PC-3 (cell line): ENCODE measurements at regions not wholly inside any gene's neighbourhood (a gene's known extent, or its start where the extent isn't known, plus 50 kb on each side); places are given as distances from the start of the nearest gene placed in this dataset.

Experiments used
- ATAC-seq: fragments of 200-7000 bp; cut with Tn5 transposase; 2 replicates; pipeline ENCODE4 v1.9.1; 2020; ENCODE audit warnings: mild to moderate bottlenecking, moderate library complexity
- BruUV-seq: library from RNA; stranded (reverse); fragments of 400-500 nt; replicated peaks from 2 replicates; lab custom pipeline; 2021; lab: Mats Ljungman, UMichigan
- CTCF ChIA-PET: fragments of 300-600 bp; sonication (Branson Sonifier 250); formaldehyde crosslinking; loops from one replicate; lab custom pipeline; 2022; ENCODE audit warnings: antibody characterized with exemption; lab: Charles Lee
- POLR2A ChIA-PET: fragments of 300-600 bp; sonication (Branson Sonifier 250); formaldehyde crosslinking; loops from one replicate; lab custom pipeline; 2022; ENCODE audit warnings: antibody characterized with exemption; ENCODE audit not compliant: unreplicated experiment; lab: Charles Lee
- DNase-seq: peaks from one replicate; pipeline ENCODE4 v3.0.0-alpha.2; 2015
- H2AFZ ChIP-seq: fragments of 300-600 bp; sonication (generic); 2 replicates; pipeline ENCODE4 v1.6.0; 2016; ENCODE audit warnings: antibody characterized with exemption, low read length
- H3F3A ChIP-seq: fragments of 300-600 bp; sonication (generic); one replicate; pipeline ENCODE4 v1.6.0; 2017; ENCODE audit warnings: antibody characterized with exemption, low read length, control low read depth, mild to moderate bottlenecking; ENCODE audit not compliant: unreplicated experiment
- H3K27ac ChIP-seq: fragments of 300-600 bp; sonication (generic); 2 replicates; pipeline ENCODE4 v1.5.1; 2016; ENCODE audit warnings: mild to moderate bottlenecking, low read length
- H3K27me3 ChIP-seq: fragments of 300-600 bp; sonication (generic); 2 replicates; pipeline ENCODE4 v1.6.1; 2016; ENCODE audit warnings: low read length, mixed read lengths
- H3K36me3 ChIP-seq: fragments of 300-600 bp; sonication (generic); 2 replicates; pipeline ENCODE4 v1.6.1; 2016; ENCODE audit warnings: low read depth, mixed run types, low read length, mixed read lengths
- H3K4me1 ChIP-seq: fragments of 300-600 bp; sonication (generic); 2 replicates; pipeline ENCODE4 v1.5.1; 2016; ENCODE audit warnings: low read length; ENCODE audit not compliant: insufficient read depth
- H3K4me2 ChIP-seq: fragments of 300-600 bp; sonication (generic); 2 replicates; pipeline ENCODE4 v1.6.0; 2016; ENCODE audit warnings: low read length
- H3K4me3 ChIP-seq: fragments of 300-600 bp; sonication (generic); 2 replicates; pipeline ENCODE4 v1.5.1; 2016; ENCODE audit warnings: mild to moderate bottlenecking, low read length, mixed read lengths
- H3K79me2 ChIP-seq: fragments of 300-600 bp; sonication (generic); 2 replicates; pipeline ENCODE4 v1.6.1; 2017; ENCODE audit warnings: low read length, mixed read lengths
- H3K9ac ChIP-seq: fragments of 300-600 bp; sonication (generic); 2 replicates; pipeline ENCODE4 v1.6.0; 2016; ENCODE audit warnings: mild to moderate bottlenecking, low read length
- H3K9me2 ChIP-seq: fragments of 300-600 bp; sonication (generic); replicated peaks from 2 replicates; pipeline ENCODE4 v1.6.1; 2016; ENCODE audit warnings: mixed run types, low read length, mixed read lengths
- H3K9me3 ChIP-seq: fragments of 300-600 bp; sonication (generic); 2 replicates; pipeline ENCODE4 v1.6.1; 2016; ENCODE audit warnings: low read length, mixed read lengths
- H4K20me1 ChIP-seq: fragments of 300-600 bp; sonication (generic); 2 replicates; pipeline ENCODE4 v1.6.1; 2016; ENCODE audit warnings: low read length, mixed read lengths
- EZH2 ChIP-seq: fragments of 300-600 bp; sonication (generic); IDR thresholded peaks from one replicate; pipeline ENCODE4 v1.6.1; 2017; ENCODE audit warnings: antibody characterized with exemption, mild to moderate bottlenecking, low read length; ENCODE audit not compliant: unreplicated experiment
- EZH2phosphoT487 ChIP-seq: fragments of 300-600 bp; sonication (generic); IDR thresholded peaks from 2 replicates; pipeline ENCODE4 v1.6.1; 2018; ENCODE audit warnings: mild to moderate bottlenecking, antibody characterized with exemption, low read length, borderline replicate concordance
- intact Hi-C: fragments of 100-400 bp; cut with micrococcal nuclease; formaldehyde crosslinking; loops from 2 replicates; pipeline ENCODE4 v1.9.0; 2023
- TF ChIP-seq, protein P1 (sequence below): fragments of 300-600 bp; sonication (generic); conservative IDR thresholded peaks from 2 replicates; pipeline ENCODE4 v1.5.1; 2017; ENCODE audit warnings: antibody characterized with exemption, low read depth, mild to moderate bottlenecking, low read length

DNA sequence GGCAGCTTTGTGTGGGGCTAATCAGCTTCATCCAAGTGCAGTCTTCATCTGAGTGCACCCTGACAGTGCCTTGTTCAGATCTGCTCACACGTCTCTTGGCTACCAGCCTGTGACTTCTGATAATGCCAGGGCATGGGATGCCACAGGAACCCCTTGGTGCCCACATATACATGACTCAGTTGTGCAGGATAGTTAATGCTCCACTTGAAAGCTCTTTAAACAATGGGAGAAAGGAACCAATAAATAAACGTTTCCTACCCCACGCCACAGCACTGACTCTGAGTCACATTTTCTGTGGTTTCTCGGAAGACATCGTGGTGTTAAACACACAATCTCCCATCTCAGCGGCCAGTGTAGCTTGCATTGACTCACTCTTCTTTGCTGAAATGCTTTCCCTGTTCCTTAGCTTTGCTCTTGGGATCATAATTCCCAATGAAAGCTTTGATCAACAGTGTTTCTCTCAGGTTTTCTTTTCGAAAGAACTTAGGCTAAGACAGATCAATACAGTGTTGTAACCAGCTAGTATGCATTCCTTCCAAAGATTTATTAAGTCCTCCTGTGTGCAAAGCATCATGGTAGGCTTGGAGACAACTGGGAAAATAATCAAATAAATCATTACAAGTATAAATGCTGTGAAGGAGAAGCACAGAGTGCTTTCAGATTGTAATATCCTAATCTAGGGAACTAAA is 142.0 kb downstream of the COPS8 start:
- H3K79me2 ChIP-seq = no peaks in the 10 kb centered on the region
- H3K4me3 ChIP-seq = peak overlapping the region; percentile 12; the same call in 1 of the 2 replicates
- H3K9me3 ChIP-seq = no peaks in the 10 kb centered on the region
- no peak overlapping the region for H2AFZ ChIP-seq
- POLR2A ChIA-PET = no interaction called here
- H3K9ac ChIP-seq = peak overlapping the region; percentile 47
- H3K36me3 ChIP-seq = no peaks in the 10 kb centered on the region
- BruUV-seq = no TSS peak
- CTCF ChIA-PET = interaction anchor here (0.6 to 0.8 kb wide), 4 partner anchors 31 to 62 kb away, joined by 3 to 10 read pairs (median 3); no protein-coding TSS in a partner anchor
- intact Hi-C loops = loop anchor here (2.0 to 10.0 kb wide), 2 partner anchors 25 to 53 kb away; no protein-coding TSS in a partner anchor
- no peaks in the 10 kb centered on the region for H3K9me2 ChIP-seq
- peak overlapping the region; percentile 60 for H3K4me2 ChIP-seq
- peaks cover 8% of the 10 kb centered on the region for H3F3A ChIP-seq
- DNase-seq = peak; percentile 95
- H3K27me3 ChIP-seq = no peaks in the 10 kb centered on the region
- H3K27ac ChIP-seq = peak overlapping the region; percentile 78
- TF ChIP-seq EZH2phosphoT487 (no peak), EZH2 (no peak)
- TF ChIP-seq, protein P1, sequence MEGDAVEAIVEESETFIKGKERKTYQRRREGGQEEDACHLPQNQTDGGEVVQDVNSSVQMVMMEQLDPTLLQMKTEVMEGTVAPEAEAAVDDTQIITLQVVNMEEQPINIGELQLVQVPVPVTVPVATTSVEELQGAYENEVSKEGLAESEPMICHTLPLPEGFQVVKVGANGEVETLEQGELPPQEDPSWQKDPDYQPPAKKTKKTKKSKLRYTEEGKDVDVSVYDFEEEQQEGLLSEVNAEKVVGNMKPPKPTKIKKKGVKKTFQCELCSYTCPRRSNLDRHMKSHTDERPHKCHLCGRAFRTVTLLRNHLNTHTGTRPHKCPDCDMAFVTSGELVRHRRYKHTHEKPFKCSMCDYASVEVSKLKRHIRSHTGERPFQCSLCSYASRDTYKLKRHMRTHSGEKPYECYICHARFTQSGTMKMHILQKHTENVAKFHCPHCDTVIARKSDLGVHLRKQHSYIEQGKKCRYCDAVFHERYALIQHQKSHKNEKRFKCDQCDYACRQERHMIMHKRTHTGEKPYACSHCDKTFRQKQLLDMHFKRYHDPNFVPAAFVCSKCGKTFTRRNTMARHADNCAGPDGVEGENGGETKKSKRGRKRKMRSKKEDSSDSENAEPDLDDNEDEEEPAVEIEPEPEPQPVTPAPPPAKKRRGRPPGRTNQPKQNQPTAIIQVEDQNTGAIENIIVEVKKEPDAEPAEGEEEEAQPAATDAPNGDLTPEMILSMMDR = no peak
- H3K4me1 ChIP-seq = peaks cover 27% of the 10 kb centered on the region
- H4K20me1 ChIP-seq = no peaks in the 10 kb centered on the region
- peak; percentile 98 for ATAC-seq

DNA sequence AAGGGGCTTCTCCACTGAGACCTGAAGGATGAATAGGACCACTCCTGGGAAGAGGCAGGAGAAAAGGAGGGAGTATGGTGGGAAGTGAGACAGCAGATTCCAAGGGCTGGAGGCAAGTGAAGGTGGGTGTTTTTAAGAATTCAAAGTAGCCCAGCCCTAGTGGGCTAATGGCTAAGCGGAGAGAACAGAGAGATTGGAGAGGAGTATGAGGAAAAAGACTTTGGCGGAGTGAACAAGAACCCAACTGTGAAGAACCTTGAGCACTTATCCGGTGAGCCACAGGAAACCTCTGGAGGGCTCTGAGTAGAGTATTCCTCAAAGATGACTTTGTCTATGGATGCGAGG is 142.6 kb downstream of the COPS8 start:
- Histone ChIP-seq H3K4me2 (peak overlapping the region; percentile 60), H3K27me3 (no peaks in the 10 kb centered on the region), H3K9me3 (no peaks in the 10 kb centered on the region), H2AFZ (no peak overlapping the region), H3K9me2 (no peaks in the 10 kb centered on the region), H3K4me3 (peak overlapping the region; percentile 12; the same call in 1 of the 2 replicates), H4K20me1 (no peaks in the 10 kb centered on the region), H3K79me2 (no peaks in the 10 kb centered on the region), H3K9ac (peak overlapping the region; percentile 47), H3K36me3 (no peaks in the 10 kb centered on the region), H3F3A (peaks cover 8% of the 10 kb centered on the region), H3K4me1 (peaks cover 22% of the 10 kb centered on the region), H3K27ac (peak overlapping the region; percentile 78)
- ChIA-PET CTCF (no interaction called here), POLR2A (no interaction called here)
- ATAC-seq (no peak), DNase-seq (no peak)
- BruUV-seq = no TSS peak
- no peak for TF ChIP-seq EZH2phosphoT487
- TF ChIP-seq, protein P1 = no peak
- no peak for TF ChIP-seq EZH2
- intact Hi-C loops = loop anchor here (10.0 kb wide), 1 partner anchor 53 kb away; no protein-coding TSS in a partner anchor

DNA sequence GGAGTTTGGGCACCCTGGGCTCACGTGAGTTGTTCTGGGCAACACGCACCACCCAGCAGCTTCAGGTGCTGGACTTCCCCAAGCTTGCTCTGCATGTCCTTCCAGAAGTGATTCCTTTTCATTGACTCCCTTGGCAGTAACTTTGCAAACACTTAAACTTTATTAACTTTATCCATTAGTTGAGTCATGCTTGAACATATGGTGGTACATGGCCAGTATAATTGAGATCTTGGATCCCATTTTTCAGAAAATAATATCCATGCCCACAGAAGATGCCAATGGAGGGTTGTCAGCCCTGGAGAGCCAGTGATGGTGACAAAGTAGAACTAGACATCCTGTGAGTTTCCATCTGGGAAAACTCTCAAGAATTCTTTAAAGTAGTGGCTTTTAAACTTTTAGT is 144.2 kb downstream of the COPS8 start:
- Histone ChIP-seq H3K79me2 (no peaks in the 10 kb centered on the region), H4K20me1 (no peaks in the 10 kb centered on the region), H3K4me1 (peaks cover 20% of the 10 kb centered on the region), H3K9me2 (no peaks in the 10 kb centered on the region), H3K36me3 (no peaks in the 10 kb centered on the region), H2AFZ (no peak overlapping the region), H3K27me3 (no peaks in the 10 kb centered on the region), H3K4me2 (no peak overlapping the region), H3K27ac (no peak overlapping the region), H3F3A (peaks cover 8% of the 10 kb centered on the region), H3K9me3 (no peaks in the 10 kb centered on the region), H3K4me3 (no peak overlapping the region), H3K9ac (no peak overlapping the region)
- BruUV-seq = no TSS peak
- no peak for ATAC-seq
- CTCF ChIA-PET = no interaction called here
- no peak for TF ChIP-seq EZH2
- TF ChIP-seq, protein P1 = no peak
- no peak for TF ChIP-seq EZH2phosphoT487
- no peak for DNase-seq
- intact Hi-C loops = loop anchor here (10.0 kb wide), 1 partner anchor 55 kb away; no protein-coding TSS in a partner anchor
- POLR2A ChIA-PET = no interaction called here
